Parathyroid adenoma (tissue), 2 donors: ENCODE measurements at regions not wholly inside any gene's neighbourhood (a gene's known extent, or its start where the extent isn't known, plus 50 kb on each side); places are given as distances from the start of the nearest gene placed in this dataset.

Experiments
- H2AFZ ChIP-seq: fragments of 300-600 bp; sonication (generic); one replicate; pipeline ENCODE4 v1.7.0; 2017; ENCODE audit warnings: antibody characterized with exemption, mild to moderate bottlenecking
- H3K27ac ChIP-seq: fragments of 300-600 bp; sonication (generic); one replicate; pipeline ENCODE4 v1.7.0; 2017
- H3K27me3 ChIP-seq: fragments of 300-600 bp; sonication (generic); one replicate; pipeline ENCODE4 v1.7.0; 2017; ENCODE audit warnings: low read length; ENCODE audit not compliant: control insufficient read depth, insufficient read depth
- H3K36me3 ChIP-seq: fragments of 300-600 bp; sonication (generic); one replicate; pipeline ENCODE4 v1.7.0; 2017; ENCODE audit warnings: low read length; ENCODE audit not compliant: control insufficient read depth, insufficient read depth
- H3K4me1 ChIP-seq: fragments of 300-600 bp; sonication (generic); one replicate; pipeline ENCODE4 v1.7.0; 2017; ENCODE audit warnings: control low read depth
- H3K4me2 ChIP-seq: fragments of 300-600 bp; sonication (generic); one replicate; pipeline ENCODE4 v1.7.0; 2017; ENCODE audit warnings: low read length
- H3K4me3 ChIP-seq: fragments of 300-600 bp; sonication (generic); one replicate; pipeline ENCODE4 v1.7.0; 2017; ENCODE audit warnings: low read depth, low read length
- H3K79me2 ChIP-seq: fragments of 300-600 bp; sonication (generic); one replicate; pipeline ENCODE4 v1.7.0; 2017; ENCODE audit warnings: control low read depth
- H3K9ac ChIP-seq: fragments of 300-600 bp; sonication (generic); one replicate; pipeline ENCODE4 v1.7.0; 2017; ENCODE audit warnings: mild to moderate bottlenecking
- H3K9me3 ChIP-seq: fragments of 300-600 bp; sonication (generic); one replicate; pipeline ENCODE4 v1.7.0; 2017; ENCODE audit warnings: low read length; ENCODE audit not compliant: control insufficient read depth
- TF ChIP-seq, protein P1 (sequence below): fragments of 300-600 bp; sonication (generic); IDR thresholded peaks from one replicate; pipeline ENCODE4 v1.7.0; 2017; ENCODE audit warnings: antibody characterized with exemption, mild to moderate bottlenecking
- donor health status: primary hyperparathyroidism.

DNA sequence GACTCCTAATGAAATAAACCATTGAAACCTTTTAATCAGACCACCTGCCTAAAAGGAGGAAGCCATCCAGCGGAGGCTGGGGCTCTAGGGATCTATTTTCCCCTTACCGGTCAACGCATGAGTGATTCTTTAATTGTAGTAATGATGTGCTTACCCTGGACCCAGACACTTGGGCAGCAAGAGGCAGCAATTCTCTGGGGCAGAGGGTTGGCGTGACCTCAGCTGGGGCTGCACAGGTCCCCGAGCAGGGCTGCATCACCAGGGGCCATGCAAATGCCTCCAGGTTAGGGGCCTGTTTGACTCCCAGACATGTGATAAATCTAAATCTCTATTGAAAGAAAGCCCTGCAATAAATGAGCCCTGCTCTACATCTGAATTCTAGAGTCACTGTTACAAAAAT is 194.2 kb upstream of the TSHZ3 start:
- no peak overlapping the region for H3K9ac ChIP-seq
- H3K27ac ChIP-seq = no peak overlapping the region
- no peak overlapping the region for H3K4me3 ChIP-seq
- H3K4me1 ChIP-seq = no peaks in the 10 kb centered on the region
- no peaks in the 10 kb centered on the region for H3K79me2 ChIP-seq
- H3K36me3 ChIP-seq = no peaks in the 10 kb centered on the region
- no peaks in the 10 kb centered on the region for H3K27me3 ChIP-seq
- TF ChIP-seq, protein P1, sequence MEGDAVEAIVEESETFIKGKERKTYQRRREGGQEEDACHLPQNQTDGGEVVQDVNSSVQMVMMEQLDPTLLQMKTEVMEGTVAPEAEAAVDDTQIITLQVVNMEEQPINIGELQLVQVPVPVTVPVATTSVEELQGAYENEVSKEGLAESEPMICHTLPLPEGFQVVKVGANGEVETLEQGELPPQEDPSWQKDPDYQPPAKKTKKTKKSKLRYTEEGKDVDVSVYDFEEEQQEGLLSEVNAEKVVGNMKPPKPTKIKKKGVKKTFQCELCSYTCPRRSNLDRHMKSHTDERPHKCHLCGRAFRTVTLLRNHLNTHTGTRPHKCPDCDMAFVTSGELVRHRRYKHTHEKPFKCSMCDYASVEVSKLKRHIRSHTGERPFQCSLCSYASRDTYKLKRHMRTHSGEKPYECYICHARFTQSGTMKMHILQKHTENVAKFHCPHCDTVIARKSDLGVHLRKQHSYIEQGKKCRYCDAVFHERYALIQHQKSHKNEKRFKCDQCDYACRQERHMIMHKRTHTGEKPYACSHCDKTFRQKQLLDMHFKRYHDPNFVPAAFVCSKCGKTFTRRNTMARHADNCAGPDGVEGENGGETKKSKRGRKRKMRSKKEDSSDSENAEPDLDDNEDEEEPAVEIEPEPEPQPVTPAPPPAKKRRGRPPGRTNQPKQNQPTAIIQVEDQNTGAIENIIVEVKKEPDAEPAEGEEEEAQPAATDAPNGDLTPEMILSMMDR = no peak
- no peaks in the 10 kb centered on the region for H3K9me3 ChIP-seq
- no peak overlapping the region for H2AFZ ChIP-seq
- H3K4me2 ChIP-seq = no peak overlapping the region

DNA sequence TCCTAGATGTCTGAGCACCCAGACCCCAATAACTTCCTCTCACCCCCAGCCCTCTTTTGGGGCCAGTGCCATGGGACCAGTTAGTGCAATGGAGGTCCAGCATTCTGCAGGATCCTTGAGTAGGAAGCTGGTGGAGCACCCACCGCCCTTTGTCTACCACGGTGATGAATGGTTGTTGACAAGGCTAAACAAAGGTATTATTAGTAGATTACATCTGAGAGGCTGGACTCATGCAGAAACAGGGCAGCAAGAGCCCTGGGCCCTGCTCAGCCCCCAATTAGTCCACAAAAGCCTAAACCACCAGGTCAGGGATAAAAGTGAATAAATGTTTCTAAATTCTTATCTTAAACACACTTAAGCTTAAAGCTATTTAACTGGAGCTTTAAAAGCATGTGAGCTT is 196.5 kb upstream of the TSHZ3 start:
- H3K36me3 ChIP-seq = no peaks in the 10 kb centered on the region
- no peaks in the 10 kb centered on the region for H3K27me3 ChIP-seq
- no peak overlapping the region for H2AFZ ChIP-seq
- H3K9ac ChIP-seq = no peak overlapping the region
- H3K79me2 ChIP-seq = no peaks in the 10 kb centered on the region
- no peak overlapping the region for H3K27ac ChIP-seq
- H3K9me3 ChIP-seq = no peaks in the 10 kb centered on the region
- H3K4me3 ChIP-seq = no peak overlapping the region
- TF ChIP-seq, protein P1 = no peak
- no peaks in the 10 kb centered on the region for H3K4me1 ChIP-seq
- H3K4me2 ChIP-seq = no peak overlapping the region

DNA sequence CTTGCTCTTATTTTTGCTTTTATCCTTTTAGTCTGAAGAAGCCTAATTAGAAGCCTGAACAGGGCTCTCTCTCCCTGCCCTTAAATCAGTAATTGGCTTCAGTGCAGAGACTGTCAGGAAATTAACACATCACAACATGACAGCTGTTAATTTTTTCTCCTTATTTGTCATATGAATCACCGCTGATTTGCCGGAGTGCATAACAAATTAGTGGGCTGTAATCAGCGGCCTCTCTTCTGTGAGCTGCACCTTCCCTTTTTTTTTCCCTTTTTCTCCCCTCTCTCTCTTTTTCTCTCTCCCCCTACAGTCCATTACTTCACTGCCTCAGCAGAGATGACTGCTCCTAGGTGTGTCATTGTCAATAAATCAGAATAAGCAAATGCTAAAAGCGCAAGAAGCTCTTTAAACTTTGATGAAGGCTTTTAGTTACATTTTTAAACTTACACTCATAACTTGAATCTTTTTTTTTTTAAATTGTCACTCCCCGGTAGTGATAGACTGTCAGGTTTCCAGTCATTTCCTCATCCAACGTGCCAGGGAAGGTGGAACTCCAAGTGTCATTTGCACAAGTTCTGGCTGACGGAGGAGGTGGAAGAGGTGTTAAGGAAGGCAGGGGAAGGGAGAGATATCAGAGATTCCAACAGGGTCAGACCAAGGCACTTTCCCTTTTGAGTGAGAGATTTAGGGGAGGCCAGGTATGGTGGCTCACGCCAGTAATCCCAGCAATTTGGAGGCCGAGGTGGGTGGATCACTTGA is 197.1 kb upstream of the TSHZ3 start:
- Histone ChIP-seq H2AFZ (no peak overlapping the region), H3K4me3 (no peak overlapping the region), H3K27me3 (no peaks in the 10 kb centered on the region), H3K9ac (no peak overlapping the region), H3K79me2 (no peaks in the 10 kb centered on the region), H3K4me2 (no peak overlapping the region), H3K36me3 (no peaks in the 10 kb centered on the region), H3K27ac (no peak overlapping the region), H3K4me1 (no peaks in the 10 kb centered on the region), H3K9me3 (no peaks in the 10 kb centered on the region)
- TF ChIP-seq, protein P1 = no peak

DNA sequence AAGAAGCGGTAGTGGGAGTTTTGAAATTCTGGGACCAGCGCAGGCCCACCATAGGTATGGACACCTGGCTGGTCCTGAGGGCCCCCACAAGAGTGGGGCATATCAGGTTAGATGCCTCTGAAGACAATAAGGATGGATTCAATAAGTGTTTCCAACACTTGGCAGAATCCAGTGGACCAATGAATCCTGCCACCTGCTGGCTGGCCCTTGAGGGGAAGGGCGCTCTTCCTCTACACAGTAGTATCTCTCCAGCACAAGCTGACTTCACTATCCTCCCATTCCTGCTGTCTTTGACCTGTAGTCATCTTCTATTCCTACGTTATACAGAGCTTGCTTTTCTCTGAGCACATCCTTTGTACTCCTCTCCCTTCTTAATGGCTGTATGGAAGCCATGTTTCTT is 199.7 kb upstream of the TSHZ3 start:
- TF ChIP-seq, protein P1 = no peak
- H2AFZ ChIP-seq = no peak overlapping the region
- H3K27ac ChIP-seq = no peak overlapping the region
- H3K36me3 ChIP-seq = no peaks in the 10 kb centered on the region
- H3K4me3 ChIP-seq = no peak overlapping the region
- H3K9me3 ChIP-seq = no peaks in the 10 kb centered on the region
- H3K9ac ChIP-seq = no peak overlapping the region
- no peaks in the 10 kb centered on the region for H3K79me2 ChIP-seq
- H3K27me3 ChIP-seq = no peaks in the 10 kb centered on the region
- H3K4me1 ChIP-seq = no peaks in the 10 kb centered on the region
- no peak overlapping the region for H3K4me2 ChIP-seq
